HepG2 (cell line): ENCODE measurements at regions not wholly inside any gene's neighbourhood (a gene's known extent, or its start where the extent isn't known, plus 50 kb on each side); places are given as distances from the start of the nearest gene placed in this dataset.

Experiments used
- ATAC-seq: fragments of 200-7000 bp; cut with Tn5 transposase; 3 replicates; pipeline ENCODE4 v1.9.1; 2020; ENCODE audit warnings: mild to moderate bottlenecking, moderate library complexity
- BruUV-seq: library from RNA; stranded (reverse); fragments of 400-500 nt; replicated peaks from 2 replicates; lab custom pipeline; 2021; lab: Mats Ljungman, UMichigan
- CTCF ChIA-PET: fragments of 300-600 bp; formaldehyde crosslinking; extraction: SDS; loops from one replicate; lab custom pipeline; 2021; ENCODE audit warnings: low total read pairs, inconsistent platforms, low intra/inter-chr PET ratio; lab: Yijun Ruan, JAX
- POLR2A ChIA-PET: fragments of 350-600 bp; sonication (Branson Sonifier 250); formaldehyde crosslinking; loops from one replicate; lab custom pipeline; 2020; ENCODE audit warnings: antibody characterized with exemption, inconsistent platforms; lab: Yijun Ruan, JAX
- DNase-seq: peaks from one replicate; pipeline ENCODE4 v3.0.0-alpha.2; 2015; ENCODE audit warnings: low spot score
- FAIRE-seq: peaks from 3 replicates; lab custom pipeline; 2011; peaks lifted over from hg19 to GRCh38; lab: Jason Lieb, UNC
- H2AFZ ChIP-seq: one replicate; pipeline ENCODE4 v1.6.1; 2011; ENCODE audit warnings: low read length, inconsistent platforms
- H3K27ac ChIP-seq: fragments of 300-600 bp; 3 replicates; pipeline ENCODE4 v1.8.0; 2011; ENCODE audit warnings: mixed run types, mild to moderate bottlenecking, mixed read lengths, low read length, inconsistent platforms; ENCODE audit not compliant: insufficient read depth; ENCODE audit errors: extremely low read length
- H3K27me3 ChIP-seq, 2 experiments: fragments of 200-600 bp in 1 of 2; 2 replicates in 1 of 2; 3 replicates in 1 of 2; pipeline versions ENCODE4 v1.6.0 to v1.8.0; 2011; ENCODE audit warnings: low read length in 2 of 2, mild to moderate bottlenecking in 2 of 2, moderate library complexity in 2 of 2, inconsistent platforms in 1 of 2; ENCODE audit not compliant: insufficient read depth in 2 of 2, control insufficient read depth in 1 of 2
- H3K36me3 ChIP-seq, 2 experiments: fragments of 200-600 bp in 1 of 2; replicated peaks in 1 of 2; 2 replicates in 1 of 2; 3 replicates in 1 of 2; pipeline versions ENCODE4 v1.5.1 to v1.8.0; 2011; ENCODE audit warnings: low read length in 2 of 2, inconsistent platforms in 1 of 2; ENCODE audit not compliant: insufficient read depth in 2 of 2, control insufficient read depth in 1 of 2
- H3K4me1 ChIP-seq: 2 replicates; pipeline ENCODE4 v1.5.1; 2012; ENCODE audit warnings: low read length, inconsistent platforms; ENCODE audit not compliant: insufficient read depth
- H3K4me2 ChIP-seq: 2 replicates; pipeline ENCODE4 v1.6.0; 2011; ENCODE audit warnings: low read depth, low read length, inconsistent platforms
- H3K4me3 ChIP-seq, 3 experiments: fragments of 200-600 bp in 1 of 3; sonication (generic), shearing (Covaris generic) in 1 of 3; replicated peaks in 1 of 3; 2 replicates each; pipeline ENCODE4 v1.5.1; 2011 to 2016; ENCODE audit warnings: low read length in 3 of 3, inconsistent platforms in 2 of 3, low read depth in 2 of 3, mild to moderate bottlenecking in 2 of 3, control low read depth in 1 of 3, mixed read lengths in 1 of 3; ENCODE audit not compliant: insufficient read depth in 1 of 3
- H3K79me2 ChIP-seq: one replicate; pipeline ENCODE4 v1.6.1; 2011; ENCODE audit warnings: low read length, inconsistent platforms; ENCODE audit not compliant: insufficient read depth
- H3K9ac ChIP-seq: 2 replicates; pipeline ENCODE4 v1.6.0; 2011; ENCODE audit warnings: mild to moderate bottlenecking, low read depth, low read length, inconsistent platforms; ENCODE audit not compliant: insufficient read depth
- H3K9me3 ChIP-seq: 2 replicates; pipeline ENCODE4 v1.5.1; 2012; ENCODE audit warnings: mild to moderate bottlenecking, low read length
- H4K20me1 ChIP-seq: 2 replicates; pipeline ENCODE4 v1.6.0; 2011; ENCODE audit warnings: inconsistent platforms, mild to moderate bottlenecking, low read length, moderate library complexity; ENCODE audit not compliant: insufficient read depth
- CTCF ChIP-seq: sonication (generic); formaldehyde crosslinking; IDR thresholded peaks from 2 replicates; pipeline ENCODE4 v1.5.0; 2020; ENCODE audit warnings: mild to moderate bottlenecking, missing genetic modification reagents, moderate library complexity
- MAFF ChIP-seq: IDR thresholded peaks from 2 replicates; pipeline ENCODE4 v1.6.1; 2011; ENCODE audit warnings: low read depth, low read length, improper control_type of control experiment
- MAFK ChIP-seq, 2 experiments: IDR thresholded peaks in 1 of 2; conservative IDR thresholded peaks in 1 of 2; 2 replicates each; pipeline ENCODE4 v1.6.1; 2011; ENCODE audit warnings: improper control_type of control experiment in 2 of 2, low read length in 2 of 2
- MIER3 ChIP-seq: IDR thresholded peaks from 2 replicates; pipeline ENCODE4 v1.6.1; 2016; ENCODE audit warnings: missing compliant biosample characterization, borderline replicate concordance
- NCOR1 ChIP-seq: fragments of 200-600 bp; sonication (generic); IDR thresholded peaks from 2 replicates; pipeline ENCODE4 v1.7.0; 2017; ENCODE audit warnings: antibody characterized with exemption, low read length, borderline replicate concordance
- SP5 ChIP-seq: IDR thresholded peaks from 2 replicates; pipeline ENCODE4 v1.6.1; 2016; ENCODE audit warnings: low read depth, borderline replicate concordance
- ZMYM3 ChIP-seq: sonication (generic); formaldehyde crosslinking; IDR thresholded peaks from 2 replicates; pipeline ENCODE4 v1.5.1; 2020; ENCODE audit warnings: mild to moderate bottlenecking, missing genetic modification reagents
- ZNF234 ChIP-seq: sonication (generic); formaldehyde crosslinking; conservative IDR thresholded peaks from 2 replicates; pipeline ENCODE4 v1.5.1; 2020; ENCODE audit warnings: mild to moderate bottlenecking, missing genetic modification reagents
- WGBS: methylation state at CpG from one replicate; pipeline ENCODE4 v1.1.6; 2017; ENCODE audit warnings: low lambda C conversion rate; 5-methylcytosine and 5-hydroxymethylcytosine counted together
- in situ Hi-C: cut with HindIII; loops from 2 replicates; pipeline ENCODE4 v1.10.0; 2017; ENCODE audit warnings: low pct_unique_long_range_greater_than_20kb; ENCODE audit not compliant: extremely low pct_ligation_motif_present
- intact Hi-C: fragments of 100-400 bp; cut with micrococcal nuclease; formaldehyde crosslinking; loops from one replicate; pipeline ENCODE4 v1.10.0; 2022; ENCODE audit not compliant: unreplicated experiment

- BruUV-seq: no TSS peak
- H3K4me1 ChIP-seq: no peaks in the 10 kb centered on the region
- TF ChIP-seq NCOR1 (no peak), ZMYM3 (CRISPR knock-in tag) (no peak), MIER3 (no peak), SP5 (CRISPR knock-in tag) (no peak)
- H3K27me3 ChIP-seq: no peaks in the 10 kb centered on the region
- no peak overlapping the region for H3K4me3 ChIP-seq
- intact Hi-C loops (no loop called here), in situ Hi-C loops (no loop called here)
- ChIA-PET CTCF (no interaction called here), POLR2A (no interaction called here)
- 0% methylated on average over 1 of the region's 1 CpG for WGBS
- no peaks in the 10 kb centered on the region for H3K9me3 ChIP-seq
- ATAC-seq (no peak), DNase-seq (no peak), FAIRE-seq (no peak)
- no peaks in the 10 kb centered on the region for H3K79me2 ChIP-seq
- no peak overlapping the region for H3K27ac ChIP-seq
- no peaks in the 10 kb centered on the region for H3K36me3 ChIP-seq
- H2AFZ ChIP-seq: no peak overlapping the region
- H4K20me1 ChIP-seq: no peaks in the 10 kb centered on the region
- H3K9ac ChIP-seq: no peak overlapping the region
- no peak overlapping the region for H3K4me2 ChIP-seq
Observed at GRCh38 chr5:100131161-100131560, 404.0 kb upstream of the FAM174A start.

GRCh38 chr5:100130307-100130706 lies 404.9 kb upstream of the FAM174A start:
- FAIRE-seq (no peak), ATAC-seq (no peak), DNase-seq (no peak)
- intact Hi-C loops (no loop called here), in situ Hi-C loops (no loop called here)
- CTCF ChIA-PET: no interaction called here
- no peak overlapping the region for H3K4me2 ChIP-seq
- no peak overlapping the region for H2AFZ ChIP-seq
- no peaks in the 10 kb centered on the region for H3K36me3 ChIP-seq
- no peaks in the 10 kb centered on the region for H4K20me1 ChIP-seq
- no TSS peak for BruUV-seq
- H3K4me3 ChIP-seq: no peak overlapping the region
- no peaks in the 10 kb centered on the region for H3K4me1 ChIP-seq
- no peak overlapping the region for H3K9ac ChIP-seq
- no peaks in the 10 kb centered on the region for H3K9me3 ChIP-seq
- POLR2A ChIA-PET: no interaction called here
- no peaks in the 10 kb centered on the region for H3K79me2 ChIP-seq
- no peak overlapping the region for H3K27ac ChIP-seq
- no peaks in the 10 kb centered on the region for H3K27me3 ChIP-seq
- peak; percentile 68 for TF ChIP-seq MAFF
- no peak for TF ChIP-seq CTCF (CRISPR knock-in tag)
- peak; percentile 44 to 79; a peak in 3 of 4 replicates for TF ChIP-seq MAFK (conservative IDR thresholded peaks at IDR 0.05 in 1 of 2, IDR thresholded peaks at IDR 0.05 in 1 of 2; ENCODE audit: low read length in 2 of 2)
- TF ChIP-seq ZNF234: no peak
